ENCODE measurements at regions not wholly inside any gene's neighbourhood (a gene's known extent, or its start where the extent isn't known, plus 50 kb on each side); places are given as distances from the start of the nearest gene placed in this dataset.

DNA sequence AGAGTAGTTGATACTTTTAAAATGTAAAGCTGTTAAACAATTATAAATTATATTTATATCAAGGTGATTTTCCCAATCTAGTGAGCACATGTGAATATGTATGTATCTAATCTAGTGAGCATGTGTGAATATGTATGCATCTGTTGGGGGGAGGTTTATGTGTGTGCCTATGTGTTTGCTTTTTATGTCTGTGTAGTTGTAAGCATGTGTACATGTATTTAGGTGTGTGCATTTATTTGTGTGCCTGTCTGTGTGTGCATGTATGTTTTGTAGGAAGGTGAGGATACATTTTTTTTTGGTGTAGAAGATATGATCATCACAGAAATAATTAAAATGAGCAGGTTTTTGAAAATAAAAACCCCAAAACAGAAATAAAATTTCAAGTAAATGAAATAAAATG is 318.9 kb upstream of the CHRM3 start:
- no peaks in the 10 kb centered on the region for H3K9me3 ChIP-seq (ENCODE audit: insufficient read depth, low read depth, low read length)
- no peaks in the 10 kb centered on the region for H3K9me2 ChIP-seq (replicated peaks; ENCODE audit: low read depth, low read length)

DNA sequence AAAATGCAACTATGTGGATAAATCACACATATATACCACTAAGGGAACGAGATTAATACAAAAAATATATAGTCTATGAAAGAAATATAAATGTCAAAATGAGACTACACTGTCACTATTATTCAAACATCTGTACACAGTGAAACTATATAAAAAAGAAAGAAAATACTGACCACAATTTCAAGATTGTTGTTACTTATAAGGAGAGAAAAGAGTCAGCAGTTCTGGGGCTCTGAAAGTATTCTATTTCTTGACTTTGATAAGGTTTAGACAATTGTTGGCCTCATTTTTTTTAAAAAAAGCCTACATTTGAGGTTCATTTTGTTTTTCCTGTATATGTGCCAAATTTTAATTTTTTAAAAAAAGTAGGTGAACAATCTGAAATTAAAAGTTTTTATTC is 319.3 kb upstream of the CHRM3 start:
- no peaks in the 10 kb centered on the region for H4K20me1 ChIP-seq (ENCODE audit: insufficient read depth, low read length, poor library complexity, severe bottlenecking)
- H3K27me3 ChIP-seq (ENCODE audit: insufficient read depth, low read length, poor library complexity, severe bottlenecking): no peaks in the 10 kb centered on the region
- no peaks in the 10 kb centered on the region for H3K4me1 ChIP-seq (ENCODE audit: insufficient read depth, low read length, poor library complexity, severe bottlenecking)
- no peak overlapping the region for H3K9ac ChIP-seq (ENCODE audit: low read depth, low read length, poor library complexity, severe bottlenecking)
- H3K79me2 ChIP-seq (ENCODE audit: insufficient read depth, low read length): no peaks in the 10 kb centered on the region
- H3K36me3 ChIP-seq (ENCODE audit: insufficient read depth, low read length): no peaks in the 10 kb centered on the region
- no peak overlapping the region for H3K4me2 ChIP-seq (ENCODE audit: low read depth, low read length, poor library complexity, severe bottlenecking)
- TF ChIP-seq CTCF (conservative IDR thresholded peaks at IDR 0.05; ENCODE audit: low read length) (no peak), EZH2phosphoT487 (IDR thresholded peaks at IDR 0.05; ENCODE audit: borderline replicate concordance) (no peak)
- H3K4me3 ChIP-seq (ENCODE audit: low read length, poor library complexity, severe bottlenecking): no peak overlapping the region
- no peaks in the 10 kb centered on the region for H3K9me2 ChIP-seq (replicated peaks; ENCODE audit: low read depth, low read length)
- H3K9me3 ChIP-seq (ENCODE audit: insufficient read depth, low read depth, low read length): no peaks in the 10 kb centered on the region
- no peak overlapping the region for H2AFZ ChIP-seq (ENCODE audit: low read length)
- no peaks in the 10 kb centered on the region for H3F3A ChIP-seq (ENCODE audit: low read depth)

More for the DNA sequence above, 318.9 kb upstream of the CHRM3 start:
- Histone ChIP-seq H3K27me3 (ENCODE audit: insufficient read depth, low read length, poor library complexity, severe bottlenecking) (no peaks in the 10 kb centered on the region), H2AFZ (ENCODE audit: low read length) (no peak overlapping the region), H3K9ac (ENCODE audit: low read depth, low read length, poor library complexity, severe bottlenecking) (no peak overlapping the region), H3K4me2 (ENCODE audit: low read depth, low read length, poor library complexity, severe bottlenecking) (no peak overlapping the region), H3K79me2 (ENCODE audit: insufficient read depth, low read length) (no peaks in the 10 kb centered on the region), H4K20me1 (ENCODE audit: insufficient read depth, low read length, poor library complexity, severe bottlenecking) (no peaks in the 10 kb centered on the region), H3K4me3 (ENCODE audit: low read length, poor library complexity, severe bottlenecking) (no peak overlapping the region), H3K36me3 (ENCODE audit: insufficient read depth, low read length) (no peaks in the 10 kb centered on the region), H3K4me1 (ENCODE audit: insufficient read depth, low read length, poor library complexity, severe bottlenecking) (no peaks in the 10 kb centered on the region), H3F3A (ENCODE audit: low read depth) (no peaks in the 10 kb centered on the region)
- no peak for TF ChIP-seq EZH2phosphoT487 (IDR thresholded peaks at IDR 0.05; ENCODE audit: borderline replicate concordance)
- TF ChIP-seq CTCF (conservative IDR thresholded peaks at IDR 0.05; ENCODE audit: low read length): no peak

- Histone ChIP-seq H3K27me3 (ENCODE audit: insufficient read depth, low read length, poor library complexity, severe bottlenecking) (no peaks in the 10 kb centered on the region), H3F3A (ENCODE audit: low read depth) (no peaks in the 10 kb centered on the region), H2AFZ (ENCODE audit: low read length) (no peak overlapping the region), H3K36me3 (ENCODE audit: insufficient read depth, low read length) (no peaks in the 10 kb centered on the region), H3K4me2 (ENCODE audit: low read depth, low read length, poor library complexity, severe bottlenecking) (no peak overlapping the region), H3K79me2 (ENCODE audit: insufficient read depth, low read length) (no peaks in the 10 kb centered on the region), H3K9me3 (ENCODE audit: insufficient read depth, low read depth, low read length) (no peaks in the 10 kb centered on the region), H3K9ac (ENCODE audit: low read depth, low read length, poor library complexity, severe bottlenecking) (no peak overlapping the region), H4K20me1 (ENCODE audit: insufficient read depth, low read length, poor library complexity, severe bottlenecking) (no peaks in the 10 kb centered on the region), H3K4me1 (ENCODE audit: insufficient read depth, low read length, poor library complexity, severe bottlenecking) (no peaks in the 10 kb centered on the region), H3K9me2 (replicated peaks; ENCODE audit: low read depth, low read length) (no peaks in the 10 kb centered on the region), H3K4me3 (ENCODE audit: low read length, poor library complexity, severe bottlenecking) (no peak overlapping the region)
- no peak for TF ChIP-seq CTCF (conservative IDR thresholded peaks at IDR 0.05; ENCODE audit: low read length)
- TF ChIP-seq EZH2phosphoT487 (IDR thresholded peaks at IDR 0.05; ENCODE audit: borderline replicate concordance): no peak
Measured at GRCh38 chr1:239061770-239062169, 324.6 kb upstream of the CHRM3 start.
